CD4-positive, alpha-beta T cell treated with Interleukin-4 for 4 hours (primary cell): ENCODE measurements at regions not wholly inside any gene's neighbourhood (a gene's known extent, or its start where the extent isn't known, plus 50 kb on each side); places are given as distances from the start of the nearest gene placed in this dataset.

ENCODE experiments used
- DNase-seq: peaks from one replicate; pipeline ENCODE4 v3.0.0-alpha.2; 2020

DNA sequence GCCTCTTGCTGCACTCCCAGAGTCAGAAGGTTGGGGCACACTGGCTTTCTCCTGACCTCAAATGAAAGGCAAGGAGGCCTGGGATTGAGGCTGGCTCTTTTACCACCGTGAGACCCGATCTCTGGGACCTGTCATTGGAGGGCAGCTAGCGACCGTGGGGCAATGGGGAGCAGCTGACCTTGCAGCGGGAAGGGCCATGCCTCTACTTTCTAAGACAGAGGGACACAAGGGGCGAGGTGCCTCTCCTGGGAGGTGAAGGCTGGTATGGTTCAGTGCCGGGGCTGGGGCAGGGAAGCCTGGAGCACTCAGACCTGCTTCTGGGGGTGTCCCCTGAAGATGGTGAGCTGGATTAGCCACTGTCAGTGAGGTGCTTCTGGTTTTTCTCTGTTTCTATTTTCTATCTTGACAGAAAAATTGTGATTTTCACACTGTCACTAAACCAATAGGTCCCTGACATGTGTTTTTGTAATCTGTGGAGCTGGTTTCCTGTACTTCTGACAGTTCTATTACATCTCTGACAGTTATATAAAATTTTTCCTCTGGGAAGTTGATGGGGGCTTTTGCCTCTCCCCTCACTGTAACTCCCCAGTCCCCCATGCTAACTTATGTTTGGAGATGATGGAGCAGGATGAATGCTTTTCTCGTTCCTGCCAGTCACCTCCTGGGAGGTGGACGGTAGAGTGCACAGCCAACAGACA lies 340.8 kb downstream of the RPS24 start:
- no peak for DNase-seq

DNA sequence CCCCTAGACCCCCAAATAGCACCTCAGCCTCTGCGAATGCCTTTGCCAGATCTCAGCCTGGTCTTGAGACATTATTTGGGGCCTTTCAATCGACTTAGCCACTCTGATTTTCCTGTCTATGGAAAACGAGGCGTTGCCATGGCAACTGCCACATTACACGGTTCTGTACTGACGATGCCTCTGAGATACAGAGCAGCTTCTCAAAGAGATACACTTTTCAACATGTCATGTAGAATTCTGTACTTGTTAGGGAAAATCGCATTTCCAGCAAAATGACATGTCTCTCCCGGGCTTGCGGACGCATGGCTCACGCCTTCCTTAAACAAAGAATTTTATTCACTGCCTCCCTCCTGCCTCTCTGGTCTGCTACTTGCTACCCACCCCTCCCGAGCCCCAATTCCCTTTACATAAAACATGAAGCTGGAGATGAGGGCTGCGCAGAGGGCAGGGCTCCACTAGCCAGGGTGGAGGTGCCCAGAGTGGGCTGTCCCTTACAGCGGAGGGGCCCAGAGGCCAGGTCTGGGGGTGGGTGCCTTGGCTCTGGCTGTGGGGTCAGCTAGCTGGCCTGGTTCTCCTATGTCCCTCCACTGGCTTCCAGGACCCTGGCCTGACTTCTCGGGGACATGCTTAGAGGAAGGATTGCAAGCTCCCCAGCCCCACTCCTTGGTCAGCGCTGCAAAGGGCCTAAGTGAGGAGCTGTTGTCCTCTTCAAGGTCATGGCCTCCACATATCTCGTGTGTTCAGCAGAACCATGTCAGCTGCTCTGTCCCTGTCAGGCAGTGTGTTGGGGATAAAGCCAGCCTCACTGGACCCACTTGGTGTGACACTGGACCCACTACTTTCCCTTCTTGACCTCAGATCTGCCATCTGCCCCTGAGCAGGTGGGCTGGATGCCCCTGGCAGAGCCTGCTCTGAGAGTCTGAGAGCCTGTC lies 342.5 kb downstream of the RPS24 start:
- DNase-seq: no peak

- DNase-seq: no peak
These were observed 343.7 kb downstream of the RPS24 start for GRCh38 chr10:78377356-78377755.

DNA sequence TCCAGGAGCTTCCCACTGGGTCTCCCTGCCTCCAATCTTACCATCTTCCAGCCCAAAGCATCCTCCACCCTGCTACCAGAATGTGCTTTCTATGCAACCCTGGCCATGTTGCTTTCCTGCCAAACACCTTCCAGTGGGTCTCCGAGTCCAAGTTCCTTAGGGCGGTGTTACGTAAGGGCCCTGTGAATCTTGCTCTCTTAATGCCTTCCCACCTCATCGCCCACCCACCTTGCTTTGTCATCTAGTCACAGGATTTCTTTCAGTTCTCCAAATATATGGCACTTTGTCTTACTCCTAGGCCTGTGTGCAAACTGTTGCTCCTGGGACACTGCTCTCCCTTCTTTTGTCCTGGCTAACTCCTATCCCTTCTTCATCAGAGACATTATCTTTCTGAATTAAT lies 344.5 kb downstream of the RPS24 start:
- no peak for DNase-seq

GRCh38 chr10:78381107-78381506 lies 347.4 kb downstream of the RPS24 start:
- no peak for DNase-seq

DNA sequence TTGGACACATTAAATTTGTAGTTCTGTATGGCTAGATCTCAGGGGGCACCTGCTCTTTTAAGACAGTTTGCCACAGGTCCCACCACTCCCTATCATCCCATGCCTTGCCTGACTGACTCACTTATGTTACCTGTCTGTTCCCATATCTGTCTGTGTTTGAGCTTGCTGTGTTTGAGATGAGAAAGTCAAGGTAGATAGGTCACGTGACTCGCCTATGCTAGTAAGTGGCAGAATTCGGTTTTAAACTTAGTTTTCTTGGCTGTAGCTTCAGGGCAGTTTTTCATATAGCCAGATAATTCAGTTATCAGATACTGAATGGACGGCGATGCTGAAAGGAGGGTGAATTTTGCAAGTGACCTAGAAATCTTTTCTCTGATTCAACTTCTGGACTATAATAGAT lies 348.4 kb downstream of the RPS24 start:
- DNase-seq: no peak

- DNase-seq: no peak
These were observed 349.1 kb downstream of the RPS24 start for GRCh38 chr10:78382772-78383171.

- DNase-seq: no peak
These were observed 349.9 kb downstream of the RPS24 start for GRCh38 chr10:78383378-78384048.

DNA sequence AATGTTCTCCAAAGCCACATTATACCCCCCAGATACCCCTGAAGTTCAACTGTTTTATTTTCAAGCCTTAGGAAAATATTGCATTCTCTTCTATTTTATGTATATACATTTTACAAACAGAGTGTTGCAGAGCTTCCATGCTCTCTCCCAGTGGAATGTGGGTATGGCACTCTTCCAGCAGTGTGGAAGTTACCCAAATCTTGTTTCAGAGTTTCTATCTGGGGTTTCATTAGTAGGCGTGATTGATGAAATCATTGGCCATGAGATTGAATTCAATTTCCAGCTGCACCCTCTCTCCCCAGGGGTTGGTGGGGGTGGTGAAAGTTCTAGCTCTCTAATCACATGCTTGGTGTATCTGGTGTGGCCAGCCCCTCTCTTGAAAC lies 350.4 kb downstream of the RPS24 start:
- no peak for DNase-seq

DNA sequence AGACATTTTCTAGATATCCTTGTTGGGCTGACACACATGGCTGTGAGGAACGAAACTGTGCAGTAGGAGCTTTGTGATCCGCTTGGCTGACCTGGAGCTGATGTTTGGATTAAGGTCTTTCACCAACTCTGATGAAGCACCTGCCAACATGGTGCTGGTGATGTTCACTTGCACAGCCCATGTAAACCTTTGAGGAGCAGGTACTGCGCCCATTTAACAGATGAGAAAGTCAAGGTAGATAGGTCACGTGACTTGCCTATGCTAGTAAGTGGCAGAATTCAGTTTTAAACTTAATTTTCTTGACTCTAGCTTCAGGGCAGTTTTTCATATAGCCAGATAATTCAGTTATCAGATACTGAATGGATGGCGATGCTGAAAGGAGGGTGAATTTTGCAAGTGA lies 351.9 kb downstream of the RPS24 start:
- no peak for DNase-seq

- no peak for DNase-seq
These were observed 352.8 kb downstream of the RPS24 start for GRCh38 chr10:78386509-78386908.

DNA sequence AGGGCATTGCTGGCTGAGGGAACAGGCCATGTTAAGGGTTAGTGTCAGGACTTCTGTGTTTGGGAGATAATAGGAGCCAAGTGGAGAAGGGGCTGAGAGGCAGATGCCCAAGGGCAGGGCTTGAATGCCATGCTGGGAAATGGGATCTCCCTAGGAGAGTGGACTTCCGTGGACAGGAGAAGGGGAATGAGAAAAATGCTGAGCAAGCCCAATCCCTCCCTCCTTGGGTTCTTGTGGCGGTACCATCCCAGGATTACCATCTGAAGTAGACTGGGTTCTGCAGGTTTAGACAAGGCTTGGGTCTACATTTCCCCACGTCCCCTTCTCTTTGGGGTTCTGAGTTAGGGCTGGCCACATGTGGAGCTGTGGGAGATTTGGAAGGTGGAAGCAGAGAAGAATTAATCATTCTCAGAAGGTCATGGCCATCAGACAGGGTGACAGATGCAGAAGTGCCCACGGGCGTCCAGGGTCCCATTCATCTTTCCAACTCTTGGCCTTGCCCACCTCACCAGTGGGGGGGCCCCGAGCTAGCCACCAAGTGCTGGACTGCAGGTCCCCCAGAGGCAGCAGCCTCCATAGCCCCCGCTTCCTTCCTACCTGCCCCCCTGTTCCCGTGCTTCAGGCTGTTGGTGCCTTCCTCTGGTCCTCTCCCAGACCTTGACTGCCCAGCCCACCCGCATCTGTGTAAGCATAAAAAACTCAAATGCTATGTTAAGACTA lies 354.8 kb downstream of the RPS24 start:
- no peak for DNase-seq

DNA sequence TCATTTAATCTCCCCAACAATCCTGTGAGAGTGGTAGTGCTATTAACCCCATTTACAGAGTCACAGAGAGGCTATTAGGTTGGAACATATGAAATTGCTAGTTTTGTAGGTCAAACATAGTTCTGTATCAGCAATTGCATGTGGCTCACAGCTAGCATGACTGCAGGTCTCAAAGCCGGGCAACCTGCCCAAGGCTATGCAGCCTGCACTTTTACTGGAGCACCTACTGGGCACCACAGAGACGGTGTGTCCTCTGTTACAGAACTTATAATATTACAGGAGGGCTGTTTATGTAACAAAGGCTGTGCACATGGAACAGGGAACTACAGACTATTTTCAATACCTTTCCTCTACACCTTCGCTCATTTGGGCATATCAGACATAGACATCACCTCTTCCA lies 355.8 kb downstream of the RPS24 start:
- no peak for DNase-seq

DNA sequence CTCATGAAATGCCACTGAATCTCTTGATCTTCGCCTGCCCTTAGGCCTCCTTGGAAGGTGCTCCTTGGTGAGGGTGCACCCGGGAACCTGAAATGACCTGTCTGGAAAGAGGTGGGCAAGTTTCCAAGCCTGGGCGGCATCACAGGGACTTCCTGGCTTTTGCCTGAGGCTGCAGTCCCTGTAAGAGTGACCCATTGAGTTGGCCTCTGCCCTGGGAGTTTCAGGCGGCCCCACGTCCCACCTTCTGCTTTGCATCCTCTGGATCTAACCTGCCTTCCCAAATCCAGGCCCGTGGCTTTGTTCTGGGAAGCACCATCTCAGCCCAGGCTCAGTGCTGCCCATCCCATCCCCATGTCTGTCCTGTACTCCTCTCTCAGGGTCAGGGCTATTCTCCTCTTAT lies 356.4 kb downstream of the RPS24 start:
- no peak for DNase-seq

- no peak for DNase-seq
These were observed 357.2 kb downstream of the RPS24 start for GRCh38 chr10:78390817-78391216.

DNA sequence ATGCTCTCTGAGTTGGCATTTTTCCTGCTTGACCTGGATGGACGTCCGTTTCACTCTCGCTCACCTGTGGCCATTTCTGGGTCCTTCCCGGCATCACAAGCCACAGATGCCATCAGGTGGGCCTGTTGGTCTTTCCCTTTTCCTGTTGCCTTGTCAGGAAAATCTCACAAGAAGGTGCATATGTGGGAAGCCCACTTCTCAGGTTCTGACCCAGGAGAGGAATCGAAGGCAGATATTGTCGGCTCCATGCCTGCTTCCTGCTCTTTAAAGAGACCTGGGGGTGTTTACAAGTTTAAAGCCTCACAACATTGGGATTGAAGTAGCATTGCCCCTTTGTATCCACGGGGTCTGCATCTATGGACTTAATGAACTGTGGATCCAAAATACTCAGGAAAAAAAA lies 357.9 kb downstream of the RPS24 start:
- no peak for DNase-seq

- no peak for DNase-seq
These were observed 358.5 kb downstream of the RPS24 start for GRCh38 chr10:78392197-78392596.

- no peak for DNase-seq
These were observed 359.4 kb downstream of the RPS24 start for GRCh38 chr10:78393094-78393493.

GRCh38 chr10:78394047-78394446 lies 360.4 kb downstream of the RPS24 start:
- DNase-seq: no peak

GRCh38 chr10:78395162-78395561 lies 361.5 kb downstream of the RPS24 start:
- no peak for DNase-seq

DNA sequence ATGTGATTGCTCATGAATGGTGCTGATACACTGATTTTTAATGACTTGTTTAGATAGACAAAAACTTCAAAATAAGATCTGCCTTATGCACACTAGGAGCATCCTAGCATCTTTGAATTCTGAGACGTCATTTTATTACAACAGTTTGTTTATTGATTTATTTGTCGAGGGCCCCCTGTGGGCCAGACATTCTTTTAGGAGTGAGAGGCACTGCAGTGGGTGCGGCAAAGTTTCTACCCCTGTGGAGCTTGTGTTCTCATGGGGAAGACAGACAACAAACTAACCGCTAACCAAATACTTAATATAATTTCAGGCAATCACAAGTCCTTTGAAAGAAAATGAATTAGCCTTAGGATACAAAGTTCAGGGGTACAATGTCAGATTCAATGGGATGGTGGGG lies 363.1 kb downstream of the RPS24 start:
- no peak for DNase-seq

GRCh38 chr10:78397786-78398185 lies 364.1 kb downstream of the RPS24 start:
- DNase-seq: no peak

DNA sequence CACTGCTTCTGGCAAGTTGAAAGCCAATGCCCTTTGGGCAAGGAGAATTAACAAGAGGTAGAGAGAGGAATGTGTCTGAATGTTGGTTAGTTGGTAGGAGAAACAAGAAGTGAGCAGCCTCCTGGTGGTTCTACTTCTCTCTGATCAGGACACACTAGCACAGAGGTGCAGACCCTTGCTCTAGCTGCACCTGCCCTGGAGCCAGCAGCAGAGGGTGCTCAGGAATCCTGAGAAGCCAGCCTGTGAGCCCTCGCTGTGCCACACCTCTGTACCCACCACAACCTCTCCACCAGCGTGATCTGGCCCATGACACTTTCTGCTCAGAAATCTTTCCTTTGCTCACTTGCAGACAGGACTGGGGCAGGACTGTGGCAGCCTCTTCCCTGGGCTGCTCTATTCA lies 364.7 kb downstream of the RPS24 start:
- DNase-seq: no peak
